ENCODE measurements at regions not wholly inside any gene's neighbourhood (a gene's known extent, or its start where the extent isn't known, plus 50 kb on each side); places are given as distances from the start of the nearest gene placed in this dataset.
A peak's percentile ranks its signal among the peaks of the same experiment; 100 is the strongest.

- DNase-seq (ENCODE audit: low read depth), result no peak
- no peak overlapping the region for H3K4me3 ChIP-seq (ENCODE audit: low read depth, low read length)
- TF ChIP-seq CTCF (conservative IDR thresholded peaks at IDR 0.05; ENCODE audit: low read depth, low read length), result no peak
Measured at GRCh38 chr2:121137571-121137970, 147.4 kb downstream of the TFCP2L1 start.

- DNase-seq (ENCODE audit: low read depth), result no peak
- TF ChIP-seq CTCF (conservative IDR thresholded peaks at IDR 0.05; ENCODE audit: low read depth, low read length), result no peak
- H3K4me3 ChIP-seq (ENCODE audit: low read depth, low read length), result no peak overlapping the region
Measured at GRCh38 chr2:121140734-121141133, 144.3 kb downstream of the TFCP2L1 start.

GRCh38 chr2:121142452-121142851 lies 142.6 kb downstream of the TFCP2L1 start:
- no peak overlapping the region for H3K4me3 ChIP-seq (ENCODE audit: low read depth, low read length)
- no peak for DNase-seq (ENCODE audit: low read depth)
- TF ChIP-seq CTCF (conservative IDR thresholded peaks at IDR 0.05; ENCODE audit: low read depth, low read length), result no peak

- no peak overlapping the region for H3K4me3 ChIP-seq (ENCODE audit: low read depth, low read length)
- TF ChIP-seq CTCF (conservative IDR thresholded peaks at IDR 0.05; ENCODE audit: low read depth, low read length), result no peak
- DNase-seq (ENCODE audit: low read depth), result no peak
Measured at GRCh38 chr2:121144111-121144510, 140.9 kb downstream of the TFCP2L1 start.

- DNase-seq (ENCODE audit: low read depth), result no peak
- TF ChIP-seq CTCF (conservative IDR thresholded peaks at IDR 0.05; ENCODE audit: low read depth, low read length), result no peak
- H3K4me3 ChIP-seq (ENCODE audit: low read depth, low read length), result no peak overlapping the region
Measured at GRCh38 chr2:121146630-121147029, 138.4 kb downstream of the TFCP2L1 start.

GRCh38 chr2:121147766-121148165 lies 137.2 kb downstream of the TFCP2L1 start:
- DNase-seq (ENCODE audit: low read depth), result peak; percentile 42
- no peak overlapping the region for H3K4me3 ChIP-seq (ENCODE audit: low read depth, low read length)
- TF ChIP-seq CTCF (conservative IDR thresholded peaks at IDR 0.05; ENCODE audit: low read depth, low read length), result no peak

- H3K4me3 ChIP-seq (ENCODE audit: low read depth, low read length), result no peak overlapping the region
- no peak for DNase-seq (ENCODE audit: low read depth)
- TF ChIP-seq CTCF (conservative IDR thresholded peaks at IDR 0.05; ENCODE audit: low read depth, low read length), result no peak
Measured at GRCh38 chr2:121148481-121148880, 136.5 kb downstream of the TFCP2L1 start.

Measured in epithelial cell of proximal tubule (primary cell).